Uterus (tissue), 2 donors: ENCODE measurements at regions not wholly inside any gene's neighbourhood (a gene's known extent, or its start where the extent isn't known, plus 50 kb on each side); places are given as distances from the start of the nearest gene placed in this dataset.

ENCODE experiments used
- CTCF ChIP-seq, 4 experiments: fragments of 200-600 bp in 2 of 4; fragments of 450-650 bp in 2 of 4; sonication (generic) in 2 of 4; IDR thresholded peaks; one replicate each; pipeline ENCODE4 v1.5.1; 2016 to 2019; ENCODE audit warnings: antibody characterized with exemption in 4 of 4, mild to moderate bottlenecking in 2 of 4, moderate library complexity in 1 of 4
- POLR2A ChIP-seq, 2 donors: fragments of 450-650 bp; IDR thresholded peaks; one replicate each; pipeline ENCODE4 v1.6.1; 2016; ENCODE audit warnings: antibody characterized with exemption in 2 of 2, mild to moderate bottlenecking in 1 of 2, moderate library complexity in 1 of 2

- TF ChIP-seq CTCF (IDR thresholded peaks at IDR 0.05) (no peak), POLR2A (IDR thresholded peaks at IDR 0.05) (no peak)
Measured at GRCh38 chr10:113261161-113261560, 291.7 kb upstream of the HABP2 start.
